HepG2 (cell line): ENCODE measurements at regions not wholly inside any gene's neighbourhood (a gene's known extent, or its start where the extent isn't known, plus 50 kb on each side); places are given as distances from the start of the nearest gene placed in this dataset.

Experiments
- ARID2 ChIP-seq: sonication (generic); formaldehyde crosslinking; IDR thresholded peaks from 2 replicates; pipeline ENCODE4 v1.8.1; 2022; ENCODE audit warnings: mild to moderate bottlenecking, missing genetic modification reagents, borderline replicate concordance
- CTCF ChIP-seq: sonication (generic); formaldehyde crosslinking; IDR thresholded peaks from 2 replicates; pipeline ENCODE4 v1.5.0; 2020; ENCODE audit warnings: mild to moderate bottlenecking, missing genetic modification reagents, moderate library complexity
- DNMT1 ChIP-seq: sonication (generic); formaldehyde crosslinking; IDR thresholded peaks from 2 replicates; pipeline ENCODE4 v1.5.1; 2020; ENCODE audit warnings: mild to moderate bottlenecking, missing genetic modification reagents
- GLI4 ChIP-seq: sonication (generic); formaldehyde crosslinking; IDR thresholded peaks from 2 replicates; pipeline ENCODE4 v1.5.1; 2020; ENCODE audit warnings: missing genetic modification reagents, mild to moderate bottlenecking, moderate library complexity, borderline replicate concordance
- HIVEP1 ChIP-seq: sonication (generic); formaldehyde crosslinking; IDR thresholded peaks from 2 replicates; pipeline ENCODE4 v1.4.0; 2020; ENCODE audit warnings: mild to moderate bottlenecking, missing genetic modification reagents
- RBM39 ChIP-seq: fragments of 200-400 bp; formaldehyde crosslinking; IDR thresholded peaks from one replicate; pipeline ENCODE4 v1.6.1; 2018; ENCODE audit warnings: antibody characterized with exemption, mild to moderate bottlenecking, low read depth, low read length; ENCODE audit not compliant: poor library complexity, severe bottlenecking
- SUZ12 ChIP-seq: fragments of 150-350 bp; IDR thresholded peaks from 2 replicates; pipeline ENCODE4 v1.6.1; 2014; ENCODE audit warnings: low read depth, low read length
- ZBTB1 ChIP-seq: sonication (generic); formaldehyde crosslinking; IDR thresholded peaks from 2 replicates; pipeline ENCODE4 v1.4.0; 2020; ENCODE audit warnings: missing genetic modification reagents, borderline replicate concordance

GRCh38 chrX:42686296-42686695 lies 91.7 kb downstream of the PPP1R2C start:
- no peak for TF ChIP-seq ARID2 (CRISPR knock-in tag)
- no peak for TF ChIP-seq GLI4 (CRISPR knock-in tag)
- TF ChIP-seq CTCF (CRISPR knock-in tag) = no peak
- TF ChIP-seq HIVEP1 (CRISPR knock-in tag) = no peak
- TF ChIP-seq DNMT1 (CRISPR knock-in tag) = no peak
- TF ChIP-seq SUZ12 = no peak
- no peak for TF ChIP-seq RBM39
- no peak for TF ChIP-seq ZBTB1 (CRISPR knock-in tag)
